H9 (cell line): ENCODE measurements at regions not wholly inside any gene's neighbourhood (a gene's known extent, or its start where the extent isn't known, plus 50 kb on each side); places are given as distances from the start of the nearest gene placed in this dataset.

ENCODE experiments used
- DNase-seq: peaks from one replicate; pipeline ENCODE4 v3.0.0-alpha.2; 2017
- H2AFZ ChIP-seq: one replicate; pipeline ENCODE4 v1.6.1; 2013; ENCODE audit warnings: mild to moderate bottlenecking, low read length, control low read depth, moderate library complexity
- H2AK5ac ChIP-seq: 2 replicates; pipeline ENCODE4 v1.6.1; 2013; ENCODE audit warnings: low read length, control low read depth, mixed read lengths; ENCODE audit not compliant: insufficient read length
- H2BK120ac ChIP-seq: one replicate; pipeline ENCODE4 v1.6.1; 2013; ENCODE audit warnings: low read depth, mild to moderate bottlenecking, low read length, control low read depth, inconsistent platforms; ENCODE audit not compliant: poor library complexity, severe bottlenecking
- H2BK12ac ChIP-seq: 2 replicates; pipeline ENCODE4 v1.6.1; 2013; ENCODE audit warnings: low read length, control low read depth, mixed read lengths, low read depth; ENCODE audit not compliant: insufficient read length
- H2BK15ac ChIP-seq: 2 replicates; pipeline ENCODE4 v1.6.1; 2013; ENCODE audit warnings: low read depth, low read length, control low read depth
- H2BK20ac ChIP-seq: one replicate; pipeline ENCODE4 v1.6.1; 2013; ENCODE audit warnings: low read depth, mild to moderate bottlenecking, low read length, control low read depth, inconsistent platforms; ENCODE audit not compliant: poor library complexity, severe bottlenecking
- H2BK5ac ChIP-seq: 2 replicates; pipeline ENCODE4 v1.6.1; 2013; ENCODE audit warnings: low read length, control low read depth, mixed read lengths; ENCODE audit not compliant: insufficient read length
- H3K14ac ChIP-seq: 2 replicates; pipeline ENCODE4 v1.6.1; 2013; ENCODE audit warnings: low read length, control low read depth; ENCODE audit not compliant: insufficient read depth
- H3K18ac ChIP-seq: 2 replicates; pipeline ENCODE4 v1.6.1; 2013; ENCODE audit warnings: low read depth, mild to moderate bottlenecking, mixed read lengths, low read length, control low read depth; ENCODE audit not compliant: insufficient read length
- H3K23ac ChIP-seq: 2 replicates; pipeline ENCODE4 v1.6.1; 2013; ENCODE audit warnings: low read length, control low read depth, mixed read lengths, low read depth; ENCODE audit not compliant: insufficient read length
- H3K23me2 ChIP-seq: 2 replicates; pipeline ENCODE4 v1.6.1; 2013; ENCODE audit warnings: low read depth, mild to moderate bottlenecking, mixed read lengths, low read length, control low read depth; ENCODE audit not compliant: insufficient read length, poor library complexity, severe bottlenecking
- H3K27ac ChIP-seq: 2 replicates; pipeline ENCODE4 v1.5.1; 2013; ENCODE audit warnings: low read length, control low read depth, mixed read lengths, low read depth; ENCODE audit not compliant: insufficient read length
- H3K27me3 ChIP-seq: 2 replicates; pipeline ENCODE4 v1.6.1; 2013; ENCODE audit warnings: low read length, control low read depth, inconsistent platforms; ENCODE audit not compliant: insufficient read depth
- H3K4ac ChIP-seq: 2 replicates; pipeline ENCODE4 v1.6.1; 2013; ENCODE audit warnings: low read depth, mild to moderate bottlenecking, control low read depth, inconsistent platforms, low read length, moderate library complexity
- H3K4me1 ChIP-seq: 2 replicates; pipeline ENCODE4 v1.6.1; 2013; ENCODE audit warnings: low read length, control low read depth, inconsistent platforms; ENCODE audit not compliant: insufficient read depth
- H3K4me2 ChIP-seq: 2 replicates; pipeline ENCODE4 v1.6.1; 2013; ENCODE audit warnings: low read length, control low read depth, mixed read lengths; ENCODE audit not compliant: insufficient read length, insufficient read depth
- H3K56ac ChIP-seq: 2 replicates; pipeline ENCODE4 v1.6.1; 2013; ENCODE audit warnings: low read depth, mild to moderate bottlenecking, mixed read lengths, low read length, control low read depth; ENCODE audit not compliant: insufficient read length
- H3K79me1 ChIP-seq: 2 replicates; pipeline ENCODE4 v1.6.1; 2013; ENCODE audit warnings: low read depth, mild to moderate bottlenecking, moderate library complexity, low read length, control low read depth, inconsistent platforms; ENCODE audit not compliant: insufficient read depth, poor library complexity, severe bottlenecking
- H3K79me2 ChIP-seq: 2 replicates; pipeline ENCODE4 v1.6.1; 2013; ENCODE audit warnings: low read length, control low read depth, inconsistent platforms; ENCODE audit not compliant: insufficient read depth
- H3K9ac ChIP-seq: 2 replicates; pipeline ENCODE4 v1.6.1; 2013; ENCODE audit warnings: low read length, control low read depth, mixed read lengths; ENCODE audit not compliant: insufficient read length; ENCODE audit errors: extremely low read depth
- H3K9me3 ChIP-seq: one replicate; pipeline ENCODE4 v1.6.1; 2013; ENCODE audit warnings: low read depth, low read length, inconsistent platforms; ENCODE audit not compliant: control insufficient read depth
- H3T11ph ChIP-seq: one replicate; pipeline ENCODE4 v1.6.1; 2013; ENCODE audit warnings: mild to moderate bottlenecking, low read length, control low read depth, inconsistent platforms
- H4K20me1 ChIP-seq: one replicate; pipeline ENCODE4 v1.6.1; 2013; ENCODE audit not compliant: control insufficient read depth, insufficient read length, insufficient read depth
- H4K5ac ChIP-seq: 2 replicates; pipeline ENCODE4 v1.6.1; 2013; ENCODE audit warnings: low read depth, mild to moderate bottlenecking, mixed read lengths, low read length, control low read depth; ENCODE audit not compliant: insufficient read length
- H4K8ac ChIP-seq: replicated peaks from 2 replicates; pipeline ENCODE4 v1.6.1; 2013; ENCODE audit warnings: low read length, control low read depth, mixed read lengths, low read depth; ENCODE audit not compliant: insufficient read length
- H4K91ac ChIP-seq: 2 replicates; pipeline ENCODE4 v1.6.1; 2013; ENCODE audit warnings: low read depth, mild to moderate bottlenecking, moderate library complexity, mixed read lengths, low read length, control low read depth; ENCODE audit not compliant: insufficient read length
- H3K27ac Mint-ChIP-seq, 3 experiments: 2 replicates in 2 of 3; 3 replicates in 1 of 3; pipeline ENCODE4 v1.8.0; 2020 to 2021; ENCODE audit warnings: mixed read lengths in 3 of 3, mild to moderate bottlenecking in 1 of 3, moderate library complexity in 1 of 3
- H3K27me3 Mint-ChIP-seq: 2 replicates; pipeline ENCODE4 v1.8.0; 2021; ENCODE audit warnings: low read depth, mild to moderate bottlenecking, moderate library complexity, mixed read lengths
- H3K36me3 Mint-ChIP-seq, 3 experiments: 2 replicates in 2 of 3; 3 replicates in 1 of 3; pipeline ENCODE4 v1.8.0; 2020 to 2021; ENCODE audit warnings: low read depth in 3 of 3, mixed read lengths in 3 of 3; ENCODE audit not compliant: insufficient read depth in 1 of 3
- H3K4me1 Mint-ChIP-seq, 2 experiments: 2 replicates each; pipeline ENCODE4 v1.8.0; 2020; ENCODE audit warnings: mixed read lengths in 2 of 2
- H3K4me3 Mint-ChIP-seq, 2 experiments: 2 replicates in 1 of 2; 3 replicates in 1 of 2; pipeline ENCODE4 v1.8.0; 2020 to 2021; ENCODE audit warnings: mild to moderate bottlenecking in 2 of 2, mixed read lengths in 2 of 2, moderate library complexity in 1 of 2
- H3K9me3 Mint-ChIP-seq, 2 experiments: 2 replicates in 1 of 2; 3 replicates in 1 of 2; pipeline ENCODE4 v1.8.0; 2020; ENCODE audit warnings: mild to moderate bottlenecking in 2 of 2, mixed read lengths in 2 of 2, moderate library complexity in 1 of 2
- TF ChIP-seq, protein P1 (sequence below): fragments of 200-600 bp; sonication (generic); conservative IDR thresholded peaks from 3 replicates; pipeline ENCODE4 v1.8.0; 2021; ENCODE audit warnings: antibody characterized with exemption, mild to moderate bottlenecking

DNA sequence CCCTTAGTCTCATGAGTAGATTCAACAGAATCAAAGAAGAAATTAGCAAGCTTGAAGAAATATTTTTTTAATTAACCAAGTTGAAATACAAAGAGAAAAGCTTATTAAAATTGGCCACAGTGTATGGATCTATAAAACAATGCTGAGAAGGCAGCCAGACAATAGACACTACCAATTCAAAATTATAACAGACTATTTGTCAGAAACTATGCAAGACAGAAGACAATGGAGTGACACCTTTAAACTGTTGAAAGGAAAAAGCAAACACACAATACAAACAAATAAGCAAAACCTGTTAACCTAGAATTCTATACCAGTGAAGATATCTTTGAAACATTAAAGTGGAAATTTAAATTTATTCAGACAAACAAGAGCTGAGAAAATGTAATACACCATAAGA, 225.4 kb downstream of the CASP12 start:
- H3K9me3 ChIP-seq, result no peaks in the 10 kb centered on the region
- H2BK15ac ChIP-seq, result no peak overlapping the region
- Mint-ChIP-seq H3K27me3 (no peaks in the 10 kb centered on the region), H3K4me1 (peaks cover 5 to 7% of the 10 kb centered on the region in 2 experiments), H3K36me3 (peaks cover 7 to 29% (median 13%) of the 10 kb centered on the region in 3 experiments; a peak in 6 of 7 replicates), H3K4me3 (no peak overlapping the region), H3K27ac (no peak overlapping the region), H3K9me3 (peaks cover 17 to 35% of the 10 kb centered on the region in 2 experiments)
- H4K5ac ChIP-seq, result no peak overlapping the region
- H3K9ac ChIP-seq, result no peak overlapping the region
- H2BK5ac ChIP-seq, result no peak overlapping the region
- no peaks in the 10 kb centered on the region for H4K20me1 ChIP-seq
- no peak for DNase-seq
- H3K23ac ChIP-seq, result no peak overlapping the region
- no peaks in the 10 kb centered on the region for H3K4me1 ChIP-seq
- no peak overlapping the region for H2AFZ ChIP-seq
- no peaks in the 10 kb centered on the region for H3K79me1 ChIP-seq
- no peak overlapping the region for H4K8ac ChIP-seq
- no peak overlapping the region for H3K18ac ChIP-seq
- no peak overlapping the region for H3K14ac ChIP-seq
- no peak overlapping the region for H3K56ac ChIP-seq
- no peak overlapping the region for H2BK120ac ChIP-seq
- H3K79me2 ChIP-seq, result no peaks in the 10 kb centered on the region
- no peak overlapping the region for H2BK12ac ChIP-seq
- H2BK20ac ChIP-seq, result no peak overlapping the region
- no peak overlapping the region for H2AK5ac ChIP-seq
- no peak overlapping the region for H4K91ac ChIP-seq
- no peaks in the 10 kb centered on the region for H3K23me2 ChIP-seq
- H3T11ph ChIP-seq, result no peak overlapping the region
- no peak overlapping the region for H3K27ac ChIP-seq
- no peaks in the 10 kb centered on the region for H3K27me3 ChIP-seq
- H3K4me2 ChIP-seq, result no peak overlapping the region
- no peak overlapping the region for H3K4ac ChIP-seq
- TF ChIP-seq, protein P1, sequence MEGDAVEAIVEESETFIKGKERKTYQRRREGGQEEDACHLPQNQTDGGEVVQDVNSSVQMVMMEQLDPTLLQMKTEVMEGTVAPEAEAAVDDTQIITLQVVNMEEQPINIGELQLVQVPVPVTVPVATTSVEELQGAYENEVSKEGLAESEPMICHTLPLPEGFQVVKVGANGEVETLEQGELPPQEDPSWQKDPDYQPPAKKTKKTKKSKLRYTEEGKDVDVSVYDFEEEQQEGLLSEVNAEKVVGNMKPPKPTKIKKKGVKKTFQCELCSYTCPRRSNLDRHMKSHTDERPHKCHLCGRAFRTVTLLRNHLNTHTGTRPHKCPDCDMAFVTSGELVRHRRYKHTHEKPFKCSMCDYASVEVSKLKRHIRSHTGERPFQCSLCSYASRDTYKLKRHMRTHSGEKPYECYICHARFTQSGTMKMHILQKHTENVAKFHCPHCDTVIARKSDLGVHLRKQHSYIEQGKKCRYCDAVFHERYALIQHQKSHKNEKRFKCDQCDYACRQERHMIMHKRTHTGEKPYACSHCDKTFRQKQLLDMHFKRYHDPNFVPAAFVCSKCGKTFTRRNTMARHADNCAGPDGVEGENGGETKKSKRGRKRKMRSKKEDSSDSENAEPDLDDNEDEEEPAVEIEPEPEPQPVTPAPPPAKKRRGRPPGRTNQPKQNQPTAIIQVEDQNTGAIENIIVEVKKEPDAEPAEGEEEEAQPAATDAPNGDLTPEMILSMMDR, result no peak
